ENCODE measurements at regions not wholly inside any gene's neighbourhood (a gene's known extent, or its start where the extent isn't known, plus 50 kb on each side); places are given as distances from the start of the nearest gene placed in this dataset.
"Not testable (repeated sequence)": the region's sequence is repeated elsewhere in the genome, so short reads cannot be mapped to it uniquely, and the experiment has no call there.

GRCh38 chrX:113996781-113997180, 587.1 kb upstream of the HTR2C start:
- no peak for DNase-seq

GRCh38 chrX:113991720-113992119, 592.2 kb upstream of the HTR2C start:
- not testable (repeated sequence) for DNase-seq

DNA sequence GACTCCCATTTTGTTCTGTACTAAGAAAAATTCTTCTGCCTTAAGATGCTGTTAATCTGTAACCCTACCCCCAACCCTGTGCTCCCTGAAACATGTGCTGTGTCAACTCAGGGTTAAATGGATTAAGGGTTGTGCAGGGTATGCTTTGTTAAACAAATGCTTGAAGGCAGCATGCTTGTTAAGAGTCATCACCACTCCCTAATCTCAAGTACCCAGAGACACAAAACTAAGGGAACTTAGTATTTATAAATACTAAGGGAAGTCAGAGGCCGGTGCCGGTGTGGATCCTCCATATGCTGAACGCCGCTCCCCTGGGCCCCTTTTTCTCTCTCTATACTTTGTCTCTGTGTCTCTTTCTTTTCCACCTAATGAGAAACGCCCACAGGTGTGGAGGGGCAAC, 593.2 kb upstream of the HTR2C start:
- DNase-seq = not testable (repeated sequence)

GRCh38 chrX:113988315-113988935, 595.5 kb upstream of the HTR2C start:
- not testable (repeated sequence) for DNase-seq

DNA sequence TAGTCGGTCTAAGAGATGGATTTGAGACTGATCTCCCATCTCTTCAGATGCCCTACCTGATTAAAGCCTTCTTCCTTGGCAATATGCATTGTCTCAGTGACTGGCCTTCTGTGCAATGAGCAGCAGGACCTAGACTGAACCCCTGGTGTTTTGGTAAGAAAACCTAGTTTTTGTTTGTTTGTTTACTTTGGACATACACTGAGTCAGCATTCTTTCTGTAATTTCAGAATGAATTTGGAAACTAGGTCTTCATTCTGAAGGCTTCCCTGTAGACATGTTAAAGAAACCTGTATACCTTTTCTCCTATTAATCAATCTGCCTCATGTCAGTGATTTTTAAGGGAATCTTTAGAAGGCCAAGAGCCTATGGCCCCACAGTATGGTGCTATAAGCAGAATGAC, 597.5 kb upstream of the HTR2C start:
- DNase-seq = no peak

DNA sequence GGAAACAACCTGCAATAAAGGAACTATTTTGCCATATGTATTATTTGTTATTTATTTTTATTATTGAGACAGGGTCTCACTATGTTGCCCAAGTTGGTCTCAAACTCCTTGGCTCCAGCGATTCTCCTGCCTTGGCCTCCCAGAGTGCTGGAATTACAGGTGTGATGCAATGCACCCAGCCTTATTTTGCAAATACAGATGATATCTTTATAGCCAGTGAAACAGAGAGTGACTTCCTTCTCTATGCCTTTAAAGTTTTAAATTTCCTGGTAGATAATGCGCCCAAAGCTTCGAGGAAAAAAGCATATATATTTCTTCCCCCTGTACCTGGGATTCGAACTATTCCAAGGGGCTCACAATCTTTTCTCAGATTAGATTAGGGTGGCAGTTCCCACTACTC, 601.1 kb upstream of the HTR2C start:
- no peak for DNase-seq

DNA sequence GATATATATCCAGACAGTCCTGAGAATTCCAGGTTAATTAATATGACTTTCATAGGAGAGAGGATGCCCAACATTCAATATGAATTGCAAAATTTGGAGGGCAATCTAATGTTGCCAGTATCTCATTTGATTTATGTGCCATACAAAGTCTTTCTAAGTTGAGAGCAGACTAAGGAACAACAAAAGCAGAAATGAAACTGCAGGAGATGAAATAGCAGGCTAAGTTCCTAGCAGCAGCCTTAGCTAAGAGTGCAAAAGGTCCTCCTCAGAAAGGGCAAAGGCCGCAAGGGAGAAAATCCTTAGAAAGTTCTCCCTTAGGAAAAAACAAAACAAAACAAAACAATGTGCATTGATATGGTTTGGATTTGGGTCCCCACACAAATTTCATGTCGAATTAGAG, 602.9 kb upstream of the HTR2C start:
- DNase-seq = no peak

DNA sequence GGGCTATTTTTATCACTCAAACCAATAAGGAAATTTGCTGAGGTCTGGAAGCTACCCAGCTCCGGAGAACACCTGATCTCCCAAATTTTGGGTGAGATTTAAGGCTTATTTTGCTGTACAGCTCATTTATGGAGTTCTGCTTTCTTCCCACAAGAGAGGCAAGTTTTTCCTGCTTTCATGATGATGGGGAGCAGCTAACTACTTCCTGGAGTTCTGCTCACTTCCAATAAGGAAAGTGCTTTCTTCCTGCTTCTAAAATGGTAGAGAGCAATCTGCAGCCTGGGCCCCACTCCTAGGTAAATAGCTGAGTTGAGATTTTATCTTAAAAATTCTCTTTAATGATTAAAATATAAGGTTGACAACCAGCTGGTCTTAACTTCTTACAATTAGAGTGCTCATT, 606.0 kb upstream of the HTR2C start:
- DNase-seq = no peak

GRCh38 chrX:113975441-113975840, 608.4 kb upstream of the HTR2C start:
- no peak for DNase-seq

GRCh38 chrX:113974881-113975280, 609.0 kb upstream of the HTR2C start:
- no peak for DNase-seq

DNA sequence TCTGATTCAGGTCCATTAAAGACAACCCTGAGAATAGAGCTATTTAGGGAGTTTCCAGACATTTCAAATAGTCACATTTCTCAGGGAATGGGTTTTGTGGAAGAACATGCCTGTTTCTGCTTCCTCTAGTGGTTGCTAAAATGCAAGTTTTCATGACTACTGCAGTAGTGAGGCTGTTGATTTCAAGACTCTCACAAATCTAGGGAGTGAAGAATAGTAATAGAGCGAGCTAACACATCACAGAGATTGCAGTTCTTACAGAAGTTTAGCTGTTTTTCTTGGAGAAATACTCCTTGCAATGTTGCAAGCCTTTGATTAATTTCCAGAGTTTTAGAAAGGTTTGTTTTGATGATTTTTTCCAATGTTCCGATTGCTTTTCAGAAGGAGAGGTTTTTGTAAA, 610.2 kb upstream of the HTR2C start:
- no peak for DNase-seq

DNA sequence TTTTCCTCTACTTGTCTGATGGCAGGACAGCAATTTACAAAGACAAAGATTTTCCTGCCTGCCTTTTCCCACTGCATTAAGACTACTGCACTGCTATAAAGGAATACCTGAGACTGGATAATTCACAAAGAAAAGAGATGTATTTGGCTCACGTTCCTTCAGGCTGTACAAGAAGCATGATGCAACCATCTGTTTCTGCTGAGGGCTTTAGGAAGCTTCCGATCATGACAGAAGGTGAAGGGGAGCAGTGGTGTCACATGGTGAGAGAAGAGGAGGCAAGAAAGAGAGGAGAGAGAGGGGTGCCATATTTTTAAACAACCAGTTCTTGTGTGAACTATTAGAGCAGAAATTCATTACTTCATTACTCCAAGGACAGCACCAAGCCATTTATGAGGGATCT, 617.1 kb upstream of the HTR2C start:
- DNase-seq = no peak

DNA sequence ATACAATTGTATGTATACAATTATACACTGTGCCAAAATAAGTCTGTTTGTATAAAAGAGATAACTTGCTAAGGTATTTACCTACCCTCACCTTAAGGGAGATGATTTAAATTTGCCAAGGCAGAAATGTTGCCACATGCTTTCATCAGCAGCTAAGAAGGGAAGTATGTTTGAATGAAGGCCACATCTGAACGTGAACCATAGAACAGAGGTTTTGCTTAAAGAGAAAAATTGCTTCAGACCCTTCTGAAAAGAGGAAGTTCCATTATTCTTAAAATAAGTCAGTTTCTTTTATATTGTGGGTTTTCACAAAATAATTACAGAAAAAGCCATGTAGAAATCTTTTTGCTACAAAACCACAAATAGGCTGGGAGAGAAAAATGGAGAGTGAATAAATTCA, 621.5 kb upstream of the HTR2C start:
- no peak for DNase-seq

- DNase-seq = no peak
Measured at GRCh38 chrX:113959912-113960626, 623.8 kb upstream of the HTR2C start.

- no peak for DNase-seq
Measured at GRCh38 chrX:113956936-113957335, 627.0 kb upstream of the HTR2C start.

DNA sequence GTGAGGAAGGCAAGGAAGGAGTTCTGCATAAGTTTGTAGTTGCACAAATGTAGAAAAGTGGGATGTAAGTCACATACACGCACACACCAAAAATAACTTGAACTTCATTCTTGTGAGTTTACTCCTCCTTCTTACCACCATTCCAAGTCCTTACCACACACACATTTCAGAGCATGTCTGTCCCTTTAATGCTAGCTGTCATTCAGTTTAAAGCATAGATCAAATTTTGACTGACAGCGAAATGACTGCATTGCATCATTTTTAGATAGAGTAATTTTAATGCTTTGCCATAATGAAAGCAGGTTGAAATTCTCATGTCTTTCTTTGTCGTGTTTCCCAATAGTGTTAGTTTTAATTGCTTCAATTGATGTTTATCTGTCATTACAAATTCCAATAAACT, 629.6 kb upstream of the HTR2C start:
- no peak for DNase-seq

- DNase-seq = no peak
Measured at GRCh38 chrX:113950081-113950678, 633.7 kb upstream of the HTR2C start.

- no peak for DNase-seq
Measured at GRCh38 chrX:113947548-113947947, 636.3 kb upstream of the HTR2C start.

DNA sequence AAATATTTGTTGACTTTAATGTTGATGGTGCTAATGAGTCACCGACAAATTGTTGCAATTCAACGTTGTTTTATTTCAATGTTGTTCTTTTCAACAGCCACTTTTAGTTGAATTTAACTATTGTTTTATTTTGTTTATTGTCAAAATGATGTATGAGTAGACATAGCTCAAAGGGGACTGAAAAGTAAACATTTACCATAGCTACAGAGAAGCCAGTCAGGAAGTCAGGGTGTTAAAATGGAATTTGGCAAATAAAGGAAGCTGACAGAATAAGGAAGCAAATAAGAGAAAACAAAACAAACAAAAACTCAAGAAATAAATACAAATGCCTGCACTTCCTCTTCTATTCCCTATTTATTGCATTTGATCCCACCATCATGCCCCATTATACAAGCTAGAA, 648.4 kb upstream of the HTR2C start:
- no peak for DNase-seq

GRCh38 chrX:113933931-113934330, 650.0 kb upstream of the HTR2C start:
- DNase-seq = no peak

GRCh38 chrX:113929004-113929403, 654.9 kb upstream of the HTR2C start:
- DNase-seq = no peak

GRCh38 chrX:113920661-113921060, 663.2 kb upstream of the HTR2C start:
- no peak for DNase-seq

DNA sequence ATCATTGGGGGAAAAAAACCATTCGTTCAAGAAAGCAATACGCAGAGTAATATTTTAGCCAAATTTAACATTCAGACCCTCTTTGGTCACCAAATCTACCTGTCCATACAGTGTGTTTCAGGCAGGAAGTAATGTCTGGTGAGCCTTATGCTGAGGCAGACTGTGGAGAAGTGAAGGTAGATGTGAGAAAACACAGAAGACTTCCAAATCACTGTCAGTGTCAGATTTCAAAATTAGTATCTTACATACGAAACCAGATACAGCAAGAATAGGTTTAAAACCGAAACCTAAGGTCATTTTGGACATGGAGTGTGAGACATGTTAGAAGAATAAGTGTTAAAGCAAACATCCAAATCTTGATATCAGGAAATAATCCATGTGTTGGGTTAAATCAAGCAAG, 664.5 kb upstream of the HTR2C start:
- DNase-seq = no peak

DNA sequence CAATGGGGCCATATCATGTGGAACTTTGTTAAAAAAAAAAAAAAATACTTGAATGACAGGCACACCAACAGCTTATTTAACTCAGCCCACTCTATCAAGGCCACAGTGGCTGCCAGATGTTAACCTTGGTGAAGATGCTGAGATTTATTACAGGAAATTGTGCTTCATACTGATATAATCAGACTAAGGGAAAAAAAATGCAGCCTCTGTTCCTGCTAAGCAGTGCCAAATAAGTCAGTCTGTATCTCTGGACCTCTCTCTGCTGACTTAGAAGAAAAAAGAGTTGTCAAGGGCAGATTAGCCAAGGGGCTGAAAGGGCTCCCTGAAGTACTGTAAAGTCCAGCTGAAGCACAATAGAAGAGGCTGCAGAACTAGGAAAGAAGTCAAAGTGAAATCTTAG, 677.7 kb upstream of the HTR2C start:
- no peak for DNase-seq

DNA sequence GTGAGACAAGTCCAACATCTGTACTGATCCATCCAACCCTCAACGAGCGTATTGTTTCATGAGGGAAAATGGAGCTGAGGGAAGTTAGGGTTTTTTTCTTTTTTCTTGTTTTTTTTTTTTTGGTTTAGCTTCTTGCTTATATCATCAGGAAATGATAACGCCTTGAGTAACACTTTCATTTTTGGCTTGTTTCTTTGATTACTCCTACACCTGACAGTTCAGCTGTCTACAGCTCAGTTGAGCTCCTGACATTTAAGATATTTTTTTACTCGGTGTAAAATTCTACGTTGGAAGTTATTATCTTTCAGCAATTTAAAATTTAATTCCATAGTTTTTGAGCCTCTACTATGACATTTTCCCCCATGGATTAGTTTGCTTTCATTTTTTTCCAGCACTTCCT, 691.0 kb upstream of the HTR2C start:
- DNase-seq = no peak

Data from left hindlimb (tissue), 1 donor.